ENCODE measurements at regions not wholly inside any gene's neighbourhood (a gene's known extent, or its start where the extent isn't known, plus 50 kb on each side); places are given as distances from the start of the nearest gene placed in this dataset.

DNA sequence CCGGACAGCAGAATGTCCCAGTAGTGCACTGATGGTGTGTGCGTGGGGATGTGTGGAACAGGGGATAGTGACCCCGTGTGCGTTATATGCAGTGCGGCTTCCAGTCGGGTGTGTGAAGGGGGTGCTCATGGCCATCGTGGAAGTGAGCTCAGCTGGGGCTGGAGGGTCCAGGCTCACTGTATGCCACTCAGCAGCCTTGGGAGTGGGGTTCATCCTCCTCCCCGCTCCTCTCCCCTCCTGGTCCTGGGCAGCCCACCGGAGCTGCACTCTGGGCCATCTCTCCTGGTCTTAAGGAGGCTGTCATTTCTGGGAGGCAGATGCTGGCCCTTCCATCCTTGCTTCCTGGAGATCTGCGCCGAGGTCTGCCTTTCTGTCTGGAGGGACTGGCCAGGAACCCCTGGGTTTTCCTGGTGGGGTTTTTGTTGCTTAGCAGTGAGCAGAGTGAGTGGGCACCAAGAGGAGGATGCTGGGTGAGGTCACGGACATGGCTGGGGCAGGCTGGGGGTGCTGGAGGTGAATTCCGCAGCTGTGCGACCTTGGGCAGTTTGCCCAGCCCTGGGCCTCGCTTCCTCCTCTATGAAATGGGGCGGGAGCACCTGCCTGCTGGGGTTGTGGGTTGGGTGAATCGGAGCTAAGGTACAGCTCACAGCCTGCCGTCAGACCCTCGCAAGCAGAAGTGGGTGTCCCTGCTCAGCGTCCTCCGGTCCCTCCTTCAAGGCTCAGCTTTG, 164.1 kb downstream of the SEC14L1 start:
- no peak overlapping the region for H3K4me3 ChIP-seq (ENCODE audit: low read length)
- TF ChIP-seq, protein P1, sequence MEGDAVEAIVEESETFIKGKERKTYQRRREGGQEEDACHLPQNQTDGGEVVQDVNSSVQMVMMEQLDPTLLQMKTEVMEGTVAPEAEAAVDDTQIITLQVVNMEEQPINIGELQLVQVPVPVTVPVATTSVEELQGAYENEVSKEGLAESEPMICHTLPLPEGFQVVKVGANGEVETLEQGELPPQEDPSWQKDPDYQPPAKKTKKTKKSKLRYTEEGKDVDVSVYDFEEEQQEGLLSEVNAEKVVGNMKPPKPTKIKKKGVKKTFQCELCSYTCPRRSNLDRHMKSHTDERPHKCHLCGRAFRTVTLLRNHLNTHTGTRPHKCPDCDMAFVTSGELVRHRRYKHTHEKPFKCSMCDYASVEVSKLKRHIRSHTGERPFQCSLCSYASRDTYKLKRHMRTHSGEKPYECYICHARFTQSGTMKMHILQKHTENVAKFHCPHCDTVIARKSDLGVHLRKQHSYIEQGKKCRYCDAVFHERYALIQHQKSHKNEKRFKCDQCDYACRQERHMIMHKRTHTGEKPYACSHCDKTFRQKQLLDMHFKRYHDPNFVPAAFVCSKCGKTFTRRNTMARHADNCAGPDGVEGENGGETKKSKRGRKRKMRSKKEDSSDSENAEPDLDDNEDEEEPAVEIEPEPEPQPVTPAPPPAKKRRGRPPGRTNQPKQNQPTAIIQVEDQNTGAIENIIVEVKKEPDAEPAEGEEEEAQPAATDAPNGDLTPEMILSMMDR (conservative IDR thresholded peaks at IDR 0.05; ENCODE audit: low read depth, low read length), result no peak
- no peak for DNase-seq (ENCODE audit: low read depth)

DNA sequence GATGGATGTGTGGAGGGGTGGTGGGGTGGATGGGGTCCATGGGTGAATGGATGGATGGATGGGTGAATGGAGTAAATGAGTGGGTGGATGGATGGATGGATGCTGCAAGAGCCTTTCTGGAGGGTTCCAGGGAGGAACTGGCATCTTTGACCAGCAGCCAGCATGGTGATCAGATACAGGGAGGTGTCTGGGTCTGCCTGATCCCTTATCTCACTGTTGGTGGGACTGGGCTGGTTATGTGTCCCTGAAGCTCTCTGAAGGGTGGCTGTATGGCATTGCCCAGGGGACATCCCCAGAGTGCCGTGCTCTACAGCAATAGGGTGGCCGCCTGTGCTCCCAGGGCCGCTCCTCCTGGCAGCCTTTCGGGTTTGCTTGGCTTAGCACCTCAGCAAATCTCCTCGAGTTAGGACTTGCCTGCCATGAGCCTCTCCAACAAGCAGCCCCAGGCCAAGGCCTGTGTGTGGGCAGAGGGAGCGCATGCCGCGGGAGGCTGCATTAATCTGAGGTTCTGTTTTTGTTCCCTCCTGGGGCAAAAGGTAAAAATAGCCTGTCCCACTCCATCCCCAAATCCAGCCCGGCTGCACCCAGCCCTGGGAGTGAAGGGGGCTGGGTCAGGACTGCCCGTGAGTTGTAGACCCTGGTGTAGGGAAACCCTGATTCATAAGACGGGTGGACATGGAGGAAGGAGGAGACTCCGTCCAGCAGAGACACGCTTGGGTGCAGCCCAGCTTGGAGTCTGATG, 165.4 kb downstream of the SEC14L1 start:
- no peak for DNase-seq (ENCODE audit: low read depth)
- H3K4me3 ChIP-seq (ENCODE audit: low read length), result no peak overlapping the region
- TF ChIP-seq, protein P1 (conservative IDR thresholded peaks at IDR 0.05; ENCODE audit: low read depth, low read length), result no peak

DNA sequence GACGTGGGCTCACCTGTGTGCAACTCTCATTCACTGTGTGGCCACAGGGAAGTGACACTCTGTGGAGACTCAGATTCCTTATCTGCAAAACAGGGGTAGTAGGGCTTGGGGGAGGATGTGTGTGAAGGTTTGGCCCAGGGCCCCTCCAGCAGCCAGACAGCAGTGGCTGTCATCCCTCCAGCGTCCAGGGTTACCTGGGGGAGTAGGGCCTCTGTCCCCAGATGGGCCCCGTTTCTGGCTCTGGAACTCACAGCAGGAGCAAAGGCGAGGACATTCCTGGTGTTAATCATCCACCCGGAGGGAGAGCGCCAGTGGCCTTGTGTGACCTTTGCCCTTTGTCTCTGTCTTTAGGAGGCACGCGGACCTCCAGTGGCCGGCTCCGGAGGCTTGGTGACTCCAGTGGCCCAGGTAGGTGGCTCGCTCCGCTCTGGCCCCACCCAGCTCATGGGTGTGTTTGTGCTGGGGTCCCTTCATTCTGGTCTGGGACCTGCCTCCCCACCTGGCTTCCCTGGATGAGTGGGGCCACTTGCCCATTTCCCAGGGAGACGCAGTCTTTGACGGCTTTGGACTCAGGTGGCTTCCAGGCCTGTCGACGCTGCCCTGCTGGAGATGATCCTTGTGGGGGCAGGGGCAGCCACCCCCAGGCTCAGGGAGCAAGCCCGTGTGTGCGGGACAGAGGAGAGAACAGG, 166.2 kb downstream of the SEC14L1 start:
- no peak for DNase-seq (ENCODE audit: low read depth)
- TF ChIP-seq, protein P1 (conservative IDR thresholded peaks at IDR 0.05; ENCODE audit: low read depth, low read length), result no peak
- no peak overlapping the region for H3K4me3 ChIP-seq (ENCODE audit: low read length)

DNA sequence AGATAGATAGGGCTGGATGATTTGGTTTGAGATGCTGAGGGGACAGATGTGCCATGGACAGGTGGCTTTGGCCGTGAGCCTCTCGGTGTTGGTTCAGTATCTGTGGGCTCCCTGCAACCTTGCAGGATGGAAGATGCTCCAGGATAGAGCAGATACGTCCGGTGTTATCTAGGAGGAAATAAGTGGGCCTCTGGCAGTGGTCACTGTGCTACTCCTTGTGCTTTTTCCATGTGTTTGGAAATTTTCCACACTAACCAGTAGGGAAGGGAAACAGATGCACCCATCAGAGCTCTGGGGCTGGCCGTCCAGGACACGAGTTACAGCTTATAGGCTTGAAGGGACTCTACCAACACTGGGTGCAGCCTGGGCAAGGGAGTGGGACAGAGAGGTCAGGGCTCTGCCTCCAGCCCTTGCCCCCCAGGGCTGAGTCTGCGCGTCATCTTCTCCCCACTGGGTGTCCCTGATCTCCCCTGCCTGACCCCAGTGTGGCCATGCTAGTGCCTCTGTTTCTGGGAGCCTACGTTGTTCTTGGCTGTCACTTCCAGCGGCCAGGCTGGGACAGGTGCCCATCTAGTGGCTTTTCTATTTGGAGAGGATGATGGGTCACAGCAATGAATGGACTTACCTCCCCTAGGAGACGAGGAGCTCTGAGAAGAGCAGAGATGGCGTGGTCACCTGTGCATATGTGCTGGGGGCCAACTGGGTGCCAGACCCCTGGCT, 166.9 kb downstream of the SEC14L1 start:
- no peak overlapping the region for H3K4me3 ChIP-seq (ENCODE audit: low read length)
- TF ChIP-seq, protein P1 (conservative IDR thresholded peaks at IDR 0.05; ENCODE audit: low read depth, low read length), result no peak
- DNase-seq (ENCODE audit: low read depth), result no peak

DNA sequence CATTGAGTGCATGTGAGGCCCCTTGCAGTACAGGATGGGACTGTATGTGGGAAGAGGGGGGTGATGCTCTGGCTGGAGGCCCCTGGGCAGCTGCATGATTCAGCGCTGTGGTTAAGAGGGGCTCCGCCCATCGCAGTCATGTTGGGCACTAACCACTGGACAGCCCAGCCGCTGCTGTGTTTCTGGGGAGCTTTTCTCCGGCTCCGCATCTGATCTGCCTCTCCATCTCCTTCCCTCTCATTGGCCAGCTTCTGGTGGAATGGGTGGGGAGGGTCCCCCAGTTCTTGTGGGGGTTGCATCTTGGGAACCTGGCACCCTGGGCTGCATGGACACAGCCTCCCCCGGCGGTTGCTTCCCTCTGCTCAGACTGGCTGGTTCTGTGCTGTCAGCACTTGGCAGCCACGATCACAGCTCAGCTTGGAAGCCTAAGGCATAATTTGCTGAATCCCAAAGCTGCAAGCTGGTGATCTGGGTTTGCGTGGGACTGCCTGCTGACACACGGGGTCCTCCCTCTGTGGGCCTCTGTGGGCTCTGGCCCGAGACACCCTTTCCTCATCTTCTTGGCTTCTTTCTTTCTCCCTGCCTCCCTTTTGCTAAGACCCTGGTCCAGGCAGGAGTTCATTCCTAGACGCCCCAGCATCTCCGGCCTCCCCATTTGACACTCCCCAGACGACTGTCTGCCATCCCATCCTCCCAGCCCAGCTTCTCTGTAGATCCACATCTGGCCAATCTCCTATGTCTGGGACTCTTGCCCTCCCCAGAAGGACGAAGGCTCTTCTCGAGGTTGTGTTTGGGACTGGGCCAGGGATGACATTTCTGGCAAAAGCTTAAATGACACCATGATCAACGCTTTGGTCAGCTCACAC, 168.3 kb downstream of the SEC14L1 start:
- TF ChIP-seq, protein P1 (conservative IDR thresholded peaks at IDR 0.05; ENCODE audit: low read depth, low read length), result no peak
- H3K4me3 ChIP-seq (ENCODE audit: low read length), result no peak overlapping the region
- no peak for DNase-seq (ENCODE audit: low read depth)

DNA sequence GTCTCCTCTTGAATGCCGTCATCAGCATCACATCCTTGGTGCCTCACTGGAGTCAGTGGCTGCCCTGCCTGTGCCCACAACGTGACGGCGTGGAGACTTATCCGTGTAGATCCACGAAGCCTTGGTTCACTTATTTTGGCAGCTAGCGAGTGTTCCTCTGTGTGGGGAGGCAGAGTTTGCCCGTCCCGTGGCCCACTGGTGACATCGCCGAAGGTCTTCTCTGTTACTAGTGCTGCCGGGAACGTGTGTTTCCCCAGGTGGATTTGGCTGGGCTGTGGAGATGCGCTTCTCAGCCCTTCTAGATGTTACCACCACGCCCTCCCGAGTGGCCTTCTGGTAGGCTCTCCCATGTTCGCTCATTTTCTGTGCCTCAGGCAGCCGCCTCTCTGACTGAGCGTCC, 169.6 kb downstream of the SEC14L1 start:
- H3K4me3 ChIP-seq (ENCODE audit: low read length), result no peak overlapping the region
- no peak for DNase-seq (ENCODE audit: low read depth)
- TF ChIP-seq, protein P1 (conservative IDR thresholded peaks at IDR 0.05; ENCODE audit: low read depth, low read length), result no peak
